ENCODE measurements at regions not wholly inside any gene's neighbourhood (a gene's known extent, or its start where the extent isn't known, plus 50 kb on each side); places are given as distances from the start of the nearest gene placed in this dataset.

GRCh38 chr14:51552768-51553404, 98.8 kb upstream of the FRMD6 start:
- TF ChIP-seq CTCF (IDR thresholded peaks at IDR 0.05): no peak
- no peak for TF ChIP-seq POLR2A (IDR thresholded peaks at IDR 0.05)
